Panc1 (cell line): ENCODE measurements at regions not wholly inside any gene's neighbourhood (a gene's known extent, or its start where the extent isn't known, plus 50 kb on each side); places are given as distances from the start of the nearest gene placed in this dataset.
A peak's percentile ranks its signal among the peaks of the same experiment; 100 is the strongest.

Source experiments
- CTCF ChIP-seq: fragments of 450-650 bp; IDR thresholded peaks from 2 replicates; pipeline ENCODE4 v1.5.1; 2017; ENCODE audit warnings: mild to moderate bottlenecking
- POLR2AphosphoS5 ChIP-seq: IDR thresholded peaks from 2 replicates; pipeline ENCODE4 v1.6.1; 2012; ENCODE audit warnings: mild to moderate bottlenecking, low read depth, low read length, moderate library complexity
- REST ChIP-seq, 2 experiments: IDR thresholded peaks; 2 replicates each; pipeline ENCODE4 v1.6.1; 2011 to 2012; ENCODE audit warnings: low read depth in 2 of 2, control low read depth in 1 of 2, low read length in 1 of 2, mild to moderate bottlenecking in 1 of 2, moderate library complexity in 1 of 2; ENCODE audit not compliant: insufficient read depth in 1 of 2
- SIN3A ChIP-seq: IDR thresholded peaks from 2 replicates; pipeline ENCODE4 v1.6.1; 2012; ENCODE audit warnings: low read depth, mild to moderate bottlenecking, low read length, moderate library complexity, borderline replicate concordance; ENCODE audit not compliant: insufficient read depth
- TCF7L2 ChIP-seq: IDR thresholded peaks from 2 replicates; pipeline ENCODE4 v1.6.1; 2011; ENCODE audit warnings: mild to moderate bottlenecking, low read depth, low read length, inconsistent platforms

GRCh38 chr5:15013654-15014463 is 142.3 kb upstream of the ANKH start:
- TF ChIP-seq CTCF (peak; percentile 66; the same call in 1 of the 2 replicates), REST (IDR thresholded peaks at IDR 0.05; ENCODE audit: insufficient read depth in 1 of 2, low read depth in 2 of 2, low read length in 1 of 2) (no peak), POLR2AphosphoS5 (no peak), SIN3A (no peak), TCF7L2 (no peak)
